HepG2 (cell line): ENCODE measurements at regions not wholly inside any gene's neighbourhood (a gene's known extent, or its start where the extent isn't known, plus 50 kb on each side); places are given as distances from the start of the nearest gene placed in this dataset.

Source experiments
- ATAC-seq: fragments of 200-7000 bp; cut with Tn5 transposase; 3 replicates; pipeline ENCODE4 v1.9.1; 2020; ENCODE audit warnings: mild to moderate bottlenecking, moderate library complexity
- BruUV-seq: library from RNA; stranded (reverse); fragments of 400-500 nt; replicated peaks from 2 replicates; lab custom pipeline; 2021; lab: Mats Ljungman, UMichigan
- CTCF ChIA-PET: fragments of 300-600 bp; formaldehyde crosslinking; extraction: SDS; loops from one replicate; lab custom pipeline; 2021; ENCODE audit warnings: low total read pairs, inconsistent platforms, low intra/inter-chr PET ratio; lab: Yijun Ruan, JAX
- POLR2A ChIA-PET: fragments of 350-600 bp; sonication (Branson Sonifier 250); formaldehyde crosslinking; loops from one replicate; lab custom pipeline; 2020; ENCODE audit warnings: antibody characterized with exemption, inconsistent platforms; lab: Yijun Ruan, JAX
- DNase-seq: peaks from one replicate; pipeline ENCODE4 v3.0.0-alpha.2; 2015; ENCODE audit warnings: low spot score
- FAIRE-seq: peaks from 3 replicates; lab custom pipeline; 2011; peaks lifted over from hg19 to GRCh38; lab: Jason Lieb, UNC
- H2AFZ ChIP-seq: one replicate; pipeline ENCODE4 v1.6.1; 2011; ENCODE audit warnings: low read length, inconsistent platforms
- H3K27ac ChIP-seq: fragments of 300-600 bp; 3 replicates; pipeline ENCODE4 v1.8.0; 2011; ENCODE audit warnings: mixed run types, mild to moderate bottlenecking, mixed read lengths, low read length, inconsistent platforms; ENCODE audit not compliant: insufficient read depth; ENCODE audit errors: extremely low read length
- H3K27me3 ChIP-seq, 2 experiments: fragments of 200-600 bp in 1 of 2; 2 replicates in 1 of 2; 3 replicates in 1 of 2; pipeline versions ENCODE4 v1.6.0 to v1.8.0; 2011; ENCODE audit warnings: low read length in 2 of 2, mild to moderate bottlenecking in 2 of 2, moderate library complexity in 2 of 2, inconsistent platforms in 1 of 2; ENCODE audit not compliant: insufficient read depth in 2 of 2, control insufficient read depth in 1 of 2
- H3K36me3 ChIP-seq, 2 experiments: fragments of 200-600 bp in 1 of 2; replicated peaks in 1 of 2; 2 replicates in 1 of 2; 3 replicates in 1 of 2; pipeline versions ENCODE4 v1.5.1 to v1.8.0; 2011; ENCODE audit warnings: low read length in 2 of 2, inconsistent platforms in 1 of 2; ENCODE audit not compliant: insufficient read depth in 2 of 2, control insufficient read depth in 1 of 2
- H3K4me1 ChIP-seq: 2 replicates; pipeline ENCODE4 v1.5.1; 2012; ENCODE audit warnings: low read length, inconsistent platforms; ENCODE audit not compliant: insufficient read depth
- H3K4me2 ChIP-seq: 2 replicates; pipeline ENCODE4 v1.6.0; 2011; ENCODE audit warnings: low read depth, low read length, inconsistent platforms
- H3K4me3 ChIP-seq, 3 experiments: fragments of 200-600 bp in 1 of 3; sonication (generic), shearing (Covaris generic) in 1 of 3; replicated peaks in 1 of 3; 2 replicates each; pipeline ENCODE4 v1.5.1; 2011 to 2016; ENCODE audit warnings: low read length in 3 of 3, inconsistent platforms in 2 of 3, low read depth in 2 of 3, mild to moderate bottlenecking in 2 of 3, control low read depth in 1 of 3, mixed read lengths in 1 of 3; ENCODE audit not compliant: insufficient read depth in 1 of 3
- H3K79me2 ChIP-seq: one replicate; pipeline ENCODE4 v1.6.1; 2011; ENCODE audit warnings: low read length, inconsistent platforms; ENCODE audit not compliant: insufficient read depth
- H3K9ac ChIP-seq: 2 replicates; pipeline ENCODE4 v1.6.0; 2011; ENCODE audit warnings: mild to moderate bottlenecking, low read depth, low read length, inconsistent platforms; ENCODE audit not compliant: insufficient read depth
- H3K9me3 ChIP-seq: 2 replicates; pipeline ENCODE4 v1.5.1; 2012; ENCODE audit warnings: mild to moderate bottlenecking, low read length
- H4K20me1 ChIP-seq: 2 replicates; pipeline ENCODE4 v1.6.0; 2011; ENCODE audit warnings: inconsistent platforms, mild to moderate bottlenecking, low read length, moderate library complexity; ENCODE audit not compliant: insufficient read depth
- CEBPB ChIP-seq: IDR thresholded peaks from 2 replicates; pipeline ENCODE4 v1.6.1; 2011; ENCODE audit warnings: low read depth, low read length, improper control_type of control experiment, borderline replicate concordance
- GATA4 ChIP-seq: sonication (generic); IDR thresholded peaks from 2 replicates; pipeline ENCODE4 v1.6.1; 2016; ENCODE audit warnings: antibody characterized with exemption, low read depth, borderline replicate concordance
- GATAD2A ChIP-seq: IDR thresholded peaks from 2 replicates; pipeline ENCODE4 v1.6.1; 2016
- MAFF ChIP-seq: IDR thresholded peaks from 2 replicates; pipeline ENCODE4 v1.6.1; 2011; ENCODE audit warnings: low read depth, low read length, improper control_type of control experiment
- RBM39 ChIP-seq: fragments of 200-400 bp; formaldehyde crosslinking; IDR thresholded peaks from one replicate; pipeline ENCODE4 v1.6.1; 2018; ENCODE audit warnings: antibody characterized with exemption, mild to moderate bottlenecking, low read depth, low read length; ENCODE audit not compliant: poor library complexity, severe bottlenecking
- SKI ChIP-seq: fragments of 450-650 bp; IDR thresholded peaks from one replicate; pipeline ENCODE4 v1.6.1; 2018; ENCODE audit warnings: mild to moderate bottlenecking; ENCODE audit not compliant: partially characterized antibody
- STAT5B ChIP-seq: sonication (generic); formaldehyde crosslinking; IDR thresholded peaks from 2 replicates; pipeline ENCODE4 v1.4.0; 2020; ENCODE audit warnings: missing genetic modification reagents
- TAF15 ChIP-seq: fragments of 200-400 bp; formaldehyde crosslinking; IDR thresholded peaks from one replicate; pipeline ENCODE4 v1.6.1; 2018; ENCODE audit warnings: mild to moderate bottlenecking, low read depth, low read length; ENCODE audit not compliant: poor library complexity, severe bottlenecking
- ZMYM3 ChIP-seq: sonication (generic); formaldehyde crosslinking; IDR thresholded peaks from 2 replicates; pipeline ENCODE4 v1.5.1; 2020; ENCODE audit warnings: mild to moderate bottlenecking, missing genetic modification reagents
- ZNF577 ChIP-seq: sonication (generic); formaldehyde crosslinking; IDR thresholded peaks from 2 replicates; pipeline ENCODE4 v1.4.0; 2020; ENCODE audit warnings: mild to moderate bottlenecking, low read depth, missing genetic modification reagents, borderline replicate concordance
- ZNF644 ChIP-seq: IDR thresholded peaks from 2 replicates; pipeline ENCODE4 v1.6.1; 2016; ENCODE audit warnings: low read depth
- WGBS: methylation state at CpG from one replicate; pipeline ENCODE4 v1.1.6; 2017; ENCODE audit warnings: low lambda C conversion rate; 5-methylcytosine and 5-hydroxymethylcytosine counted together
- in situ Hi-C: cut with HindIII; loops from 2 replicates; pipeline ENCODE4 v1.10.0; 2017; ENCODE audit warnings: low pct_unique_long_range_greater_than_20kb; ENCODE audit not compliant: extremely low pct_ligation_motif_present
- intact Hi-C: fragments of 100-400 bp; cut with micrococcal nuclease; formaldehyde crosslinking; loops from one replicate; pipeline ENCODE4 v1.10.0; 2022; ENCODE audit not compliant: unreplicated experiment
- TF ChIP-seq, protein P1 (sequence below): sonication (generic); formaldehyde crosslinking; IDR thresholded peaks from 2 replicates; pipeline ENCODE4 v1.4.0; 2020; ENCODE audit warnings: mild to moderate bottlenecking, low read depth, missing genetic modification reagents
- TF ChIP-seq, protein P2 (sequence below), 2 experiments: sonication (generic) in 1 of 2; formaldehyde crosslinking in 1 of 2; IDR thresholded peaks; 2 replicates each; pipeline versions ENCODE4 v1.6.1 to v1.9.0; 2014 to 2022; ENCODE audit warnings: antibody characterized with exemption in 1 of 2, borderline replicate concordance in 1 of 2, inconsistent platforms in 1 of 2, low read depth in 1 of 2, missing genetic modification reagents in 1 of 2
- TF ChIP-seq, protein P3 (sequence below): IDR thresholded peaks from 2 replicates; pipeline ENCODE4 v1.6.1; 2016; ENCODE audit warnings: missing compliant biosample characterization, missing genetic modification reagents, borderline replicate concordance

DNA sequence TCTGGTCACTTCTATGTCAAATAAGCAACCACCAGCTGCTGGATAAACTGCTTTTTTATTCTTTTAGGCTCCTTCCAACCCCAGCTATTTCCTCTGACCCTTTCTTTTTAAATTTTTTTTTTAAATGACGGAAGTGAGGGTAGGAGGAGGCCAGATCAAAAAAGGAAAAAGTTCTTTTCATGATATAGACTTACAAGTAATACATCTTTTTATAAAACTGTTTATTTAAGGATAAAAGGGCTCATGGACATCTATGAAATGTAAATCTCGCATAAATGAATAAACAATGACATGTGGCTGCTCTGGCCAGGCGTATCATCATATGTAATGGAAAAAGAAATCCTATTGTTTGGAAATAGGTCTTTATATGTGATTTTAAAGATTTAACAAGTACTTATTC lies 169.0 kb upstream of the ATP2B1 start (continued):
- TF ChIP-seq ZNF577 (CRISPR knock-in tag) (no peak), ZMYM3 (CRISPR knock-in tag) (no peak), MAFF (no peak)
- TF ChIP-seq, protein P1, sequence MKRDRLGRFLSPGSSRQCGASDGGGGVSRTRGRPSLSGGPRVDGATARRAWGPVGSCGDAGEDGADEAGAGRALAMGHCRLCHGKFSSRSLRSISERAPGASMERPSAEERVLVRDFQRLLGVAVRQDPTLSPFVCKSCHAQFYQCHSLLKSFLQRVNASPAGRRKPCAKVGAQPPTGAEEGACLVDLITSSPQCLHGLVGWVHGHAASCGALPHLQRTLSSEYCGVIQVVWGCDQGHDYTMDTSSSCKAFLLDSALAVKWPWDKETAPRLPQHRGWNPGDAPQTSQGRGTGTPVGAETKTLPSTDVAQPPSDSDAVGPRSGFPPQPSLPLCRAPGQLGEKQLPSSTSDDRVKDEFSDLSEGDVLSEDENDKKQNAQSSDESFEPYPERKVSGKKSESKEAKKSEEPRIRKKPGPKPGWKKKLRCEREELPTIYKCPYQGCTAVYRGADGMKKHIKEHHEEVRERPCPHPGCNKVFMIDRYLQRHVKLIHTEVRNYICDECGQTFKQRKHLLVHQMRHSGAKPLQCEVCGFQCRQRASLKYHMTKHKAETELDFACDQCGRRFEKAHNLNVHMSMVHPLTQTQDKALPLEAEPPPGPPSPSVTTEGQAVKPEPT (CRISPR knock-in tag), result no peak

DNA sequence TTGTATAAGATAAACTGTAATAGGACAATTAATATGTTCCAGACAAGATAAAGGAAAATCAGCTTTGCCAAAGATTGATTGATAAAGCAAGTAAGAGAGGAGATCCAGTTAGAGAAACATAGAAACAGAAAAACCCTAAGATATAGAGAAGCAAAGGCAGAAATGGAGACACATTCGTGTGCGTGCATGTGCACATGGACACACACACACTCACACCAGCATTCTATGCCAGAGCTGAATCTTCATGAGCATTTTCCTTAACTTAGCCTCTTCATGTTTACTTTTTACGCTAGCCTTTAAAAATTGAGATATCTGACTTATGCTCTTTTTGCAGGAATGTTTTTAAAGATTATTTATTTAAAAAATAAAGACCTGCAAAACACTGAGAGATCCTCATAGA lies 168.5 kb upstream of the ATP2B1 start:
- Histone ChIP-seq H3K79me2 (no peaks in the 10 kb centered on the region), H2AFZ (no peak overlapping the region), H3K4me3 (no peak overlapping the region), H3K27ac (no peak overlapping the region), H3K27me3 (no peaks in the 10 kb centered on the region), H3K36me3 (no peaks in the 10 kb centered on the region), H3K4me2 (no peak overlapping the region), H3K9me3 (no peaks in the 10 kb centered on the region), H4K20me1 (no peaks in the 10 kb centered on the region), H3K9ac (no peak overlapping the region), H3K4me1 (no peaks in the 10 kb centered on the region)
- WGBS, result 13% methylated on average over 3 of the region's 3 CpGs
- no TSS peak for BruUV-seq
- POLR2A ChIA-PET, result no interaction called here
- no peak for DNase-seq
- in situ Hi-C loops (no loop called here), intact Hi-C loops (no loop called here)
- ATAC-seq, result no peak
- TF ChIP-seq CEBPB (no peak), ZNF644 (CRISPR knock-in tag) (no peak), STAT5B (CRISPR knock-in tag) (no peak), GATA4 (no peak), TAF15 (no peak), GATAD2A (CRISPR knock-in tag) (no peak), RBM39 (no peak), SKI (no peak)
- TF ChIP-seq, protein P2, sequence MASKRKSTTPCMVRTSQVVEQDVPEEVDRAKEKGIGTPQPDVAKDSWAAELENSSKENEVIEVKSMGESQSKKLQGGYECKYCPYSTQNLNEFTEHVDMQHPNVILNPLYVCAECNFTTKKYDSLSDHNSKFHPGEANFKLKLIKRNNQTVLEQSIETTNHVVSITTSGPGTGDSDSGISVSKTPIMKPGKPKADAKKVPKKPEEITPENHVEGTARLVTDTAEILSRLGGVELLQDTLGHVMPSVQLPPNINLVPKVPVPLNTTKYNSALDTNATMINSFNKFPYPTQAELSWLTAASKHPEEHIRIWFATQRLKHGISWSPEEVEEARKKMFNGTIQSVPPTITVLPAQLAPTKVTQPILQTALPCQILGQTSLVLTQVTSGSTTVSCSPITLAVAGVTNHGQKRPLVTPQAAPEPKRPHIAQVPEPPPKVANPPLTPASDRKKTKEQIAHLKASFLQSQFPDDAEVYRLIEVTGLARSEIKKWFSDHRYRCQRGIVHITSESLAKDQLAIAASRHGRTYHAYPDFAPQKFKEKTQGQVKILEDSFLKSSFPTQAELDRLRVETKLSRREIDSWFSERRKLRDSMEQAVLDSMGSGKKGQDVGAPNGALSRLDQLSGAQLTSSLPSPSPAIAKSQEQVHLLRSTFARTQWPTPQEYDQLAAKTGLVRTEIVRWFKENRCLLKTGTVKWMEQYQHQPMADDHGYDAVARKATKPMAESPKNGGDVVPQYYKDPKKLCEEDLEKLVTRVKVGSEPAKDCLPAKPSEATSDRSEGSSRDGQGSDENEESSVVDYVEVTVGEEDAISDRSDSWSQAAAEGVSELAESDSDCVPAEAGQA (IDR thresholded peaks at IDR 0.05; ENCODE audit: low read depth), result no peak
- TF ChIP-seq, protein P2 (CRISPR knock-in tag; IDR thresholded peaks at IDR 0.05; ENCODE audit: borderline replicate concordance), result no peak
- TF ChIP-seq, protein P3, sequence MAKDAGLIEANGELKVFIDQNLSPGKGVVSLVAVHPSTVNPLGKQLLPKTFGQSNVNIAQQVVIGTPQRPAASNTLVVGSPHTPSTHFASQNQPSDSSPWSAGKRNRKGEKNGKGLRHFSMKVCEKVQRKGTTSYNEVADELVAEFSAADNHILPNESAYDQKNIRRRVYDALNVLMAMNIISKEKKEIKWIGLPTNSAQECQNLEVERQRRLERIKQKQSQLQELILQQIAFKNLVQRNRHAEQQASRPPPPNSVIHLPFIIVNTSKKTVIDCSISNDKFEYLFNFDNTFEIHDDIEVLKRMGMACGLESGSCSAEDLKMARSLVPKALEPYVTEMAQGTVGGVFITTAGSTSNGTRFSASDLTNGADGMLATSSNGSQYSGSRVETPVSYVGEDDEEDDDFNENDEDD (CRISPR knock-in tag), result no peak
- CTCF ChIA-PET, result no interaction called here
- FAIRE-seq, result no peak
